Endothelial cell of umbilical vein (primary cell): ENCODE measurements at regions not wholly inside any gene's neighbourhood (a gene's known extent, or its start where the extent isn't known, plus 50 kb on each side); places are given as distances from the start of the nearest gene placed in this dataset.

Experiments
- BruUV-seq: library from RNA; stranded (reverse); fragments of 400-500 nt; replicated peaks from 2 replicates; lab custom pipeline; 2021; lab: Mats Ljungman, UMichigan
- CTCF ChIA-PET: fragments of 300-600, 350-600 bp; sonication (Branson Sonifier 250); formaldehyde crosslinking; loops from one replicate; lab custom pipeline; 2021; ENCODE audit warnings: antibody characterized with exemption, inconsistent platforms; lab: Charles Lee
- POLR2A ChIA-PET: fragments of 300-600, 350-600 bp; sonication (Branson Sonifier 250); formaldehyde crosslinking; loops from one replicate; lab custom pipeline; 2021; ENCODE audit warnings: antibody characterized with exemption, inconsistent platforms; lab: Charles Lee
- DNase-seq: peaks from one replicate; pipeline ENCODE4 v3.0.0-alpha.2; 2011; ENCODE audit warnings: low read depth, low spot score
- FAIRE-seq: peaks from 2 replicates; lab custom pipeline; 2011; peaks lifted over from hg19 to GRCh38; lab: Jason Lieb, UNC
- H2AFZ ChIP-seq: 2 replicates; pipeline ENCODE4 v1.6.0; 2012; ENCODE audit warnings: low read depth, low read length, control low read depth, inconsistent platforms
- H3K27ac ChIP-seq: 2 replicates; pipeline ENCODE4 v1.5.1; 2011; ENCODE audit warnings: low read depth, mild to moderate bottlenecking, control low read depth, low read length, moderate library complexity; ENCODE audit not compliant: insufficient read depth
- H3K27me3 ChIP-seq, 2 experiments: 2 replicates each; pipeline versions ENCODE4 v1.6.0 to v1.6.1; 2011; ENCODE audit warnings: low read length in 2 of 2, mixed read lengths in 1 of 2; ENCODE audit not compliant: control insufficient read depth in 2 of 2, insufficient read depth in 2 of 2
- H3K36me3 ChIP-seq, 2 experiments: 2 replicates in 1 of 2; 3 replicates in 1 of 2; pipeline ENCODE4 v1.5.1; 2011; ENCODE audit warnings: low read length in 2 of 2, mild to moderate bottlenecking in 1 of 2, moderate library complexity in 1 of 2; ENCODE audit not compliant: control insufficient read depth in 2 of 2, insufficient read depth in 2 of 2; ENCODE audit errors: extremely low read depth in 1 of 2
- H3K4me1 ChIP-seq: 3 replicates; pipeline ENCODE4 v1.5.1; 2011; ENCODE audit warnings: mild to moderate bottlenecking, low read length; ENCODE audit not compliant: control insufficient read depth, insufficient read depth; ENCODE audit errors: extremely low read depth
- H3K4me2 ChIP-seq: 2 replicates; pipeline ENCODE4 v1.6.1; 2011; ENCODE audit warnings: low read length, control low read depth, mixed read lengths; ENCODE audit not compliant: insufficient read depth
- H3K4me3 ChIP-seq, 3 experiments: fragments of 200-600 bp in 1 of 3; sonication (generic), shearing (Covaris generic) in 1 of 3; replicated peaks in 1 of 3; 2 replicates each; pipeline ENCODE4 v1.5.1; 2011 to 2016; ENCODE audit warnings: control low read depth in 3 of 3, low read length in 3 of 3, mild to moderate bottlenecking in 2 of 3, inconsistent platforms in 1 of 3, low read depth in 1 of 3, moderate library complexity in 1 of 3; ENCODE audit not compliant: insufficient read depth in 1 of 3
- H3K79me2 ChIP-seq: 2 replicates; pipeline ENCODE4 v1.6.0; 2012; ENCODE audit warnings: low read length, inconsistent platforms; ENCODE audit not compliant: control insufficient read depth, insufficient read depth
- H3K9ac ChIP-seq: replicated peaks from 2 replicates; pipeline ENCODE3; 2011; ENCODE audit warnings: low read length, control low read depth; ENCODE audit not compliant: insufficient read depth; ENCODE audit errors: extremely low read depth
- H3K9me1 ChIP-seq: replicated peaks from 3 replicates; pipeline ENCODE4 v1.6.0; 2011; ENCODE audit warnings: mild to moderate bottlenecking, low read length; ENCODE audit not compliant: control insufficient read depth, insufficient read depth; ENCODE audit errors: extremely low read depth
- H3K9me3 ChIP-seq: replicated peaks from 2 replicates; pipeline ENCODE4 v1.5.1; 2012; ENCODE audit warnings: low read length, inconsistent platforms; ENCODE audit not compliant: control insufficient read depth, insufficient read depth
- H4K20me1 ChIP-seq: replicated peaks from 2 replicates; pipeline ENCODE3; 2011; ENCODE audit warnings: mild to moderate bottlenecking, low read length; ENCODE audit not compliant: control insufficient read depth, insufficient read depth; ENCODE audit errors: extremely low read depth
- EZH2 ChIP-seq: IDR thresholded peaks from 2 replicates; pipeline ENCODE4 v1.6.1; 2012; ENCODE audit warnings: borderline replicate concordance, low read depth, mild to moderate bottlenecking, moderate library complexity, low read length, inconsistent platforms; ENCODE audit not compliant: severe bottlenecking
- FOS ChIP-seq: IDR thresholded peaks from 2 replicates; pipeline ENCODE4 v1.6.1; 2011; ENCODE audit warnings: mild to moderate bottlenecking, low read length, moderate library complexity, borderline replicate concordance; ENCODE audit not compliant: insufficient read depth
- GATA2 ChIP-seq: IDR thresholded peaks from 2 replicates; pipeline ENCODE4 v1.7.0; 2011; ENCODE audit warnings: low read depth, mild to moderate bottlenecking, moderate library complexity, mixed read lengths, low read length; ENCODE audit not compliant: insufficient read length, insufficient read depth
- JUN ChIP-seq: IDR thresholded peaks from 2 replicates; pipeline ENCODE4 v1.6.1; 2011; ENCODE audit warnings: borderline replicate concordance, low read depth; ENCODE audit not compliant: insufficient read length, insufficient read depth
- MAX ChIP-seq: IDR thresholded peaks from 2 replicates; pipeline ENCODE4 v1.6.1; 2011; ENCODE audit not compliant: insufficient read depth, insufficient read length
- MYC ChIP-seq: IDR thresholded peaks from one replicate; pipeline ENCODE4 v1.6.1; 2011; ENCODE audit warnings: mild to moderate bottlenecking, low read depth, low read length
- POLR2A ChIP-seq: IDR thresholded peaks from 2 replicates; pipeline ENCODE4 v1.6.1; 2012; ENCODE audit warnings: low read depth, mild to moderate bottlenecking, control low read depth, low read length
- POLR2AphosphoS5 ChIP-seq: IDR thresholded peaks from 2 replicates; pipeline ENCODE4 v1.6.1; 2012; ENCODE audit warnings: low read depth, mild to moderate bottlenecking, control low read depth, low read length, moderate library complexity; ENCODE audit not compliant: insufficient read depth
- dilution Hi-C: fragments of 300-500 bp; cut with MboI; formaldehyde crosslinking; loops from one replicate; pipeline ENCODE4 v1.15.0; 2019; ENCODE audit warnings: low sequenced_read_pairs; ENCODE audit not compliant: extremely low pct_ligation_motif_present
- intact Hi-C: fragments of 100-400 bp; cut with micrococcal nuclease; formaldehyde crosslinking; loops from one replicate; pipeline ENCODE4 v1.10.0; 2022
- TF ChIP-seq, protein P1 (sequence below), 2 donors: IDR thresholded peaks; 1 replicate in 1 of 2; 2 replicates in 1 of 2; pipeline ENCODE4 v1.5.1; 2011; ENCODE audit warnings: low read length in 2 of 2, mild to moderate bottlenecking in 2 of 2, moderate library complexity in 2 of 2, control low read depth in 1 of 2, inconsistent platforms in 1 of 2, low read depth in 1 of 2; ENCODE audit not compliant: insufficient read depth in 1 of 2; ENCODE audit errors: extremely low read depth in 1 of 2

- H3K36me3 ChIP-seq: no peaks in the 10 kb centered on the region
- H4K20me1 ChIP-seq: no peaks in the 10 kb centered on the region
- H3K4me1 ChIP-seq: no peaks in the 10 kb centered on the region
- POLR2A ChIA-PET: no interaction called here
- H3K79me2 ChIP-seq: no peaks in the 10 kb centered on the region
- peaks cover 0 to 3% of the 10 kb centered on the region in 2 experiments for H3K27me3 ChIP-seq
- BruUV-seq: no TSS peak
- no peaks in the 10 kb centered on the region for H3K9me3 ChIP-seq
- TF ChIP-seq MYC: no peak
- no peak for TF ChIP-seq GATA2
- TF ChIP-seq, protein P1, sequence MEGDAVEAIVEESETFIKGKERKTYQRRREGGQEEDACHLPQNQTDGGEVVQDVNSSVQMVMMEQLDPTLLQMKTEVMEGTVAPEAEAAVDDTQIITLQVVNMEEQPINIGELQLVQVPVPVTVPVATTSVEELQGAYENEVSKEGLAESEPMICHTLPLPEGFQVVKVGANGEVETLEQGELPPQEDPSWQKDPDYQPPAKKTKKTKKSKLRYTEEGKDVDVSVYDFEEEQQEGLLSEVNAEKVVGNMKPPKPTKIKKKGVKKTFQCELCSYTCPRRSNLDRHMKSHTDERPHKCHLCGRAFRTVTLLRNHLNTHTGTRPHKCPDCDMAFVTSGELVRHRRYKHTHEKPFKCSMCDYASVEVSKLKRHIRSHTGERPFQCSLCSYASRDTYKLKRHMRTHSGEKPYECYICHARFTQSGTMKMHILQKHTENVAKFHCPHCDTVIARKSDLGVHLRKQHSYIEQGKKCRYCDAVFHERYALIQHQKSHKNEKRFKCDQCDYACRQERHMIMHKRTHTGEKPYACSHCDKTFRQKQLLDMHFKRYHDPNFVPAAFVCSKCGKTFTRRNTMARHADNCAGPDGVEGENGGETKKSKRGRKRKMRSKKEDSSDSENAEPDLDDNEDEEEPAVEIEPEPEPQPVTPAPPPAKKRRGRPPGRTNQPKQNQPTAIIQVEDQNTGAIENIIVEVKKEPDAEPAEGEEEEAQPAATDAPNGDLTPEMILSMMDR (IDR thresholded peaks at IDR 0.05; ENCODE audit: extremely low read depth in 1 of 2, insufficient read depth in 1 of 2, low read depth in 1 of 2, low read length in 2 of 2): no peak
- TF ChIP-seq POLR2A: no peak
- no peak for TF ChIP-seq FOS
- no peak for TF ChIP-seq POLR2AphosphoS5
- no peak for TF ChIP-seq MAX
- no peak for TF ChIP-seq JUN
- no peak for TF ChIP-seq EZH2
- H3K9ac ChIP-seq: no peak overlapping the region
- FAIRE-seq (peak; percentile 15), DNase-seq (peak; percentile 6)
- intact Hi-C loops (no loop called here), dilution Hi-C loops (no loop called here)
- H3K9me1 ChIP-seq: no peaks in the 10 kb centered on the region
- H2AFZ ChIP-seq: no peak overlapping the region
- CTCF ChIA-PET: interaction anchor here (0.5 to 0.7 kb wide), 2 partner anchors 9 to 20 kb away, joined by 3 read pairs; no protein-coding TSS in a partner anchor
- no peak overlapping the region for H3K4me3 ChIP-seq
- H3K27ac ChIP-seq: no peak overlapping the region
- no peak overlapping the region for H3K4me2 ChIP-seq
These were observed 134.2 kb upstream of the IFNGR1 start for GRCh38 chr6:137353346-137353745.
